ENCODE measurements at regions not wholly inside any gene's neighbourhood (a gene's known extent, or its start where the extent isn't known, plus 50 kb on each side); places are given as distances from the start of the nearest gene placed in this dataset.
"Not testable (repeated sequence)": the region's sequence is repeated elsewhere in the genome, so short reads cannot be mapped to it uniquely, and the experiment has no call there.

- DNase-seq; H3K36me3 Mint-ChIP-seq; POLR2A ChIA-PET; H3K4me1 Mint-ChIP-seq (ENCODE audit: low read depth); H3K9me3 Mint-ChIP-seq; H3K27me3 Mint-ChIP-seq; H3K4me3 Mint-ChIP-seq; H3K27ac Mint-ChIP-seq; CTCF ChIA-PET; intact Hi-C loops (cut with micrococcal nuclease): not testable (repeated sequence)
Measured at GRCh38 chr5:18471791-18472190, 837.5 kb downstream of the TAF11L14 start.

GRCh38 chr5:18483451-18483850 lies 849.2 kb downstream of the TAF11L14 start:
- H3K9me3 Mint-ChIP-seq, result no peaks in the 10 kb centered on the region
- intact Hi-C loops (cut with micrococcal nuclease), result no loop called here
- no peak overlapping the region for H3K27ac Mint-ChIP-seq
- no peaks in the 10 kb centered on the region for H3K27me3 Mint-ChIP-seq
- H3K36me3 Mint-ChIP-seq, result no peaks in the 10 kb centered on the region
- H3K4me3 Mint-ChIP-seq, result no peak overlapping the region
- CTCF ChIA-PET, result no interaction called here
- H3K4me1 Mint-ChIP-seq (ENCODE audit: low read depth), result no peaks in the 10 kb centered on the region
- no peak for DNase-seq
- POLR2A ChIA-PET, result no interaction called here

- no peaks in the 10 kb centered on the region for H3K36me3 Mint-ChIP-seq
- H3K27me3 Mint-ChIP-seq, result no peaks in the 10 kb centered on the region
- H3K27ac Mint-ChIP-seq, result no peak overlapping the region
- H3K4me3 Mint-ChIP-seq, result no peak overlapping the region
- intact Hi-C loops (cut with micrococcal nuclease), result no loop called here
- peaks cover 5% of the 10 kb centered on the region for H3K9me3 Mint-ChIP-seq
- POLR2A ChIA-PET, result no interaction called here
- no peak for DNase-seq
- no peaks in the 10 kb centered on the region for H3K4me1 Mint-ChIP-seq (ENCODE audit: low read depth)
- CTCF ChIA-PET, result no interaction called here
Measured at GRCh38 chr5:18487928-18488480, 853.7 kb downstream of the TAF11L14 start.

- no peaks in the 10 kb centered on the region for H3K27me3 Mint-ChIP-seq
- ChIA-PET CTCF (no interaction called here), POLR2A (no interaction called here)
- H3K4me1 Mint-ChIP-seq (ENCODE audit: low read depth), result no peaks in the 10 kb centered on the region
- DNase-seq, result no peak
- H3K4me3 Mint-ChIP-seq, result no peak overlapping the region
- H3K9me3 Mint-ChIP-seq, result peaks cover 5% of the 10 kb centered on the region
- intact Hi-C loops (cut with micrococcal nuclease), result no loop called here
- no peaks in the 10 kb centered on the region for H3K36me3 Mint-ChIP-seq
- H3K27ac Mint-ChIP-seq, result no peak overlapping the region
Measured at GRCh38 chr5:18489703-18490102, 855.4 kb downstream of the TAF11L14 start.

GRCh38 chr5:18491349-18491748 lies 857.1 kb downstream of the TAF11L14 start:
- intact Hi-C loops (cut with micrococcal nuclease), result no loop called here
- H3K27me3 Mint-ChIP-seq, result no peaks in the 10 kb centered on the region
- H3K4me1 Mint-ChIP-seq (ENCODE audit: low read depth), result no peaks in the 10 kb centered on the region
- CTCF ChIA-PET, result no interaction called here
- DNase-seq, result no peak
- peaks cover 7% of the 10 kb centered on the region for H3K9me3 Mint-ChIP-seq
- H3K36me3 Mint-ChIP-seq, result no peaks in the 10 kb centered on the region
- no peak overlapping the region for H3K4me3 Mint-ChIP-seq
- POLR2A ChIA-PET, result no interaction called here
- no peak overlapping the region for H3K27ac Mint-ChIP-seq

GRCh38 chr5:18495157-18495556 lies 860.9 kb downstream of the TAF11L14 start:
- intact Hi-C loops (cut with micrococcal nuclease), result no loop called here
- no peak for DNase-seq
- no peak overlapping the region for H3K4me3 Mint-ChIP-seq
- H3K4me1 Mint-ChIP-seq (ENCODE audit: low read depth), result no peaks in the 10 kb centered on the region
- H3K27me3 Mint-ChIP-seq, result no peaks in the 10 kb centered on the region
- ChIA-PET POLR2A (no interaction called here), CTCF (no interaction called here)
- no peak overlapping the region for H3K27ac Mint-ChIP-seq
- H3K9me3 Mint-ChIP-seq, result peaks cover 9% of the 10 kb centered on the region
- no peaks in the 10 kb centered on the region for H3K36me3 Mint-ChIP-seq

GRCh38 chr5:18496041-18496440 lies 861.8 kb downstream of the TAF11L14 start:
- H3K36me3 Mint-ChIP-seq, result no peaks in the 10 kb centered on the region
- POLR2A ChIA-PET, result no interaction called here
- no peaks in the 10 kb centered on the region for H3K27me3 Mint-ChIP-seq
- H3K4me1 Mint-ChIP-seq (ENCODE audit: low read depth), result no peaks in the 10 kb centered on the region
- no peak for DNase-seq
- intact Hi-C loops (cut with micrococcal nuclease), result no loop called here
- H3K4me3 Mint-ChIP-seq, result no peak overlapping the region
- no peak overlapping the region for H3K27ac Mint-ChIP-seq
- CTCF ChIA-PET, result no interaction called here
- H3K9me3 Mint-ChIP-seq, result peaks cover 5% of the 10 kb centered on the region

GRCh38 chr5:18497089-18497488 lies 862.8 kb downstream of the TAF11L14 start:
- no peak overlapping the region for H3K4me3 Mint-ChIP-seq
- CTCF ChIA-PET, result no interaction called here

GRCh38 chr5:18503797-18504328 lies 869.6 kb downstream of the TAF11L14 start:
- intact Hi-C loops (cut with micrococcal nuclease), result no loop called here
- CTCF ChIA-PET, result no interaction called here
- no peak overlapping the region for H3K27ac Mint-ChIP-seq
- POLR2A ChIA-PET, result no interaction called here
- H3K36me3 Mint-ChIP-seq, result no peaks in the 10 kb centered on the region
- peaks cover 9% of the 10 kb centered on the region for H3K9me3 Mint-ChIP-seq
- no peak overlapping the region for H3K4me3 Mint-ChIP-seq
- DNase-seq, result no peak
- no peaks in the 10 kb centered on the region for H3K27me3 Mint-ChIP-seq
- no peaks in the 10 kb centered on the region for H3K4me1 Mint-ChIP-seq (ENCODE audit: low read depth)

More at GRCh38 chr5:18497089-18497488, 862.8 kb downstream of the TAF11L14 start:
- DNase-seq, result no peak
- Mint-ChIP-seq H3K27me3 (no peaks in the 10 kb centered on the region), H3K4me1 (ENCODE audit: low read depth) (no peaks in the 10 kb centered on the region), H3K36me3 (no peaks in the 10 kb centered on the region), H3K27ac (no peak overlapping the region), H3K9me3 (peaks cover 5% of the 10 kb centered on the region)
- POLR2A ChIA-PET, result no interaction called here
- intact Hi-C loops (cut with micrococcal nuclease), result no loop called here

GRCh38 chr5:18507114-18507513 lies 872.9 kb downstream of the TAF11L14 start:
- Mint-ChIP-seq H3K27ac (no peak overlapping the region), H3K4me3 (no peak overlapping the region), H3K36me3 (no peaks in the 10 kb centered on the region), H3K9me3 (peaks cover 13% of the 10 kb centered on the region), H3K4me1 (ENCODE audit: low read depth) (no peaks in the 10 kb centered on the region), H3K27me3 (no peaks in the 10 kb centered on the region)
- intact Hi-C loops (cut with micrococcal nuclease), result no loop called here
- CTCF ChIA-PET, result no interaction called here
- no peak for DNase-seq
- POLR2A ChIA-PET, result no interaction called here

GRCh38 chr5:18517641-18518380 lies 883.6 kb downstream of the TAF11L14 start:
- no peak overlapping the region for H3K27ac Mint-ChIP-seq
- peaks cover 17% of the 10 kb centered on the region for H3K9me3 Mint-ChIP-seq
- DNase-seq, result no peak
- ChIA-PET POLR2A (no interaction called here), CTCF (no interaction called here)
- H3K27me3 Mint-ChIP-seq, result no peaks in the 10 kb centered on the region
- H3K4me1 Mint-ChIP-seq (ENCODE audit: low read depth), result no peaks in the 10 kb centered on the region
- no peaks in the 10 kb centered on the region for H3K36me3 Mint-ChIP-seq
- intact Hi-C loops (cut with micrococcal nuclease), result no loop called here
- no peak overlapping the region for H3K4me3 Mint-ChIP-seq

GRCh38 chr5:18523380-18523779 lies 889.1 kb downstream of the TAF11L14 start:
- no peaks in the 10 kb centered on the region for H3K4me1 Mint-ChIP-seq (ENCODE audit: low read depth)
- H3K9me3 Mint-ChIP-seq, result peaks cover 15% of the 10 kb centered on the region
- H3K27me3 Mint-ChIP-seq, result no peaks in the 10 kb centered on the region
- POLR2A ChIA-PET, result no interaction called here
- CTCF ChIA-PET, result no interaction called here
- no peak overlapping the region for H3K27ac Mint-ChIP-seq
- no peak overlapping the region for H3K4me3 Mint-ChIP-seq
- intact Hi-C loops (cut with micrococcal nuclease), result no loop called here
- DNase-seq, result no peak
- no peaks in the 10 kb centered on the region for H3K36me3 Mint-ChIP-seq

- Mint-ChIP-seq H3K27ac (no peak overlapping the region), H3K36me3 (no peaks in the 10 kb centered on the region), H3K9me3 (no peaks in the 10 kb centered on the region), H3K4me3 (no peak overlapping the region), H3K27me3 (no peaks in the 10 kb centered on the region), H3K4me1 (ENCODE audit: low read depth) (no peaks in the 10 kb centered on the region)
- intact Hi-C loops (cut with micrococcal nuclease), result no loop called here
- DNase-seq, result no peak
- ChIA-PET CTCF (no interaction called here), POLR2A (no interaction called here)
Measured at GRCh38 chr5:18526792-18527405, 892.6 kb downstream of the TAF11L14 start.

Measured in activated CD4-positive, alpha-beta memory T cell treated with anti-CD3 and anti-CD28 coated beads for 36 hours (primary cell).